ENCODE measurements at regions not wholly inside any gene's neighbourhood (a gene's known extent, or its start where the extent isn't known, plus 50 kb on each side); places are given as distances from the start of the nearest gene placed in this dataset.

DNA sequence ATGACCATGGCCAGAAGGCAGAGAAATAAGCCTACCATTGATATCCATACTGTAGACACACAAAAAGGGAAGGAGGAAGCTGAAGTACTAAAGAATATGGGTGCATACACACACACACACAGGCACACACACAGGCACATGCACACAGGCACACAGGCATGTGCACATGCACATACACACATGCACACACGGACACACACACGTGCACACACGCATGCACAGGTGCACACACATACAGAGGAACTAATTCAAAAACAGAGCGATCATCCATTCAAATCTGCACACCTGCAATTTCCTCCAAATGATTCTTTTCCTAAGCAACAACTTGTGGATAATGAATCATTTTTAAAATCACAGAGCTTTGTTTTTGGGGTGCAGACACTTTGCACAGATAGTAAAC lies 166.7 kb upstream of the ADARB2 start (continued):
- TF ChIP-seq, protein P1, sequence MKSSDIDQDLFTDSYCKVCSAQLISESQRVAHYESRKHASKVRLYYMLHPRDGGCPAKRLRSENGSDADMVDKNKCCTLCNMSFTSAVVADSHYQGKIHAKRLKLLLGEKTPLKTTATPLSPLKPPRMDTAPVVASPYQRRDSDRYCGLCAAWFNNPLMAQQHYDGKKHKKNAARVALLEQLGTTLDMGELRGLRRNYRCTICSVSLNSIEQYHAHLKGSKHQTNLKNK (CRISPR knock-in tag; IDR thresholded peaks at IDR 0.05) = no peak
- TF ChIP-seq, protein P2, sequence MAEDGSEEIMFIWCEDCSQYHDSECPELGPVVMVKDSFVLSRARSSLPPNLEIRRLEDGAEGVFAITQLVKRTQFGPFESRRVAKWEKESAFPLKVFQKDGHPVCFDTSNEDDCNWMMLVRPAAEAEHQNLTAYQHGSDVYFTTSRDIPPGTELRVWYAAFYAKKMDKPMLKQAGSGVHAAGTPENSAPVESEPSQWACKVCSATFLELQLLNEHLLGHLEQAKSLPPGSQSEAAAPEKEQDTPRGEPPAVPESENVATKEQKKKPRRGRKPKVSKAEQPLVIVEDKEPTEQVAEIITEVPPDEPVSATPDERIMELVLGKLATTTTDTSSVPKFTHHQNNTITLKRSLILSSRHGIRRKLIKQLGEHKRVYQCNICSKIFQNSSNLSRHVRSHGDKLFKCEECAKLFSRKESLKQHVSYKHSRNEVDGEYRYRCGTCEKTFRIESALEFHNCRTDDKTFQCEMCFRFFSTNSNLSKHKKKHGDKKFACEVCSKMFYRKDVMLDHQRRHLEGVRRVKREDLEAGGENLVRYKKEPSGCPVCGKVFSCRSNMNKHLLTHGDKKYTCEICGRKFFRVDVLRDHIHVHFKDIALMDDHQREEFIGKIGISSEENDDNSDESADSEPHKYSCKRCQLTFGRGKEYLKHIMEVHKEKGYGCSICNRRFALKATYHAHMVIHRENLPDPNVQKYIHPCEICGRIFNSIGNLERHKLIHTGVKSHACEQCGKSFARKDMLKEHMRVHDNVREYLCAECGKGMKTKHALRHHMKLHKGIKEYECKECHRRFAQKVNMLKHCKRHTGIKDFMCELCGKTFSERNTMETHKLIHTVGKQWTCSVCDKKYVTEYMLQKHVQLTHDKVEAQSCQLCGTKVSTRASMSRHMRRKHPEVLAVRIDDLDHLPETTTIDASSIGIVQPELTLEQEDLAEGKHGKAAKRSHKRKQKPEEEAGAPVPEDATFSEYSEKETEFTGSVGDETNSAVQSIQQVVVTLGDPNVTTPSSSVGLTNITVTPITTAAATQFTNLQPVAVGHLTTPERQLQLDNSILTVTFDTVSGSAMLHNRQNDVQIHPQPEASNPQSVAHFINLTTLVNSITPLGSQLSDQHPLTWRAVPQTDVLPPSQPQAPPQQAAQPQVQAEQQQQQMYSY (CRISPR knock-in tag; IDR thresholded peaks at IDR 0.05) = no peak
- TF ChIP-seq, protein P3, sequence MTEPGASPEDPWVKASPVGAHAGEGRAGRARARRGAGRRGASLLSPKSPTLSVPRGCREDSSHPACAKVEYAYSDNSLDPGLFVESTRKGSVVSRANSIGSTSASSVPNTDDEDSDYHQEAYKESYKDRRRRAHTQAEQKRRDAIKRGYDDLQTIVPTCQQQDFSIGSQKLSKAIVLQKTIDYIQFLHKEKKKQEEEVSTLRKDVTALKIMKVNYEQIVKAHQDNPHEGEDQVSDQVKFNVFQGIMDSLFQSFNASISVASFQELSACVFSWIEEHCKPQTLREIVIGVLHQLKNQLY (CRISPR knock-in tag; IDR thresholded peaks at IDR 0.05) = no peak
- TF ChIP-seq MYBL2 (CRISPR knock-in tag; IDR thresholded peaks at IDR 0.05) (no peak), ZNF396 (CRISPR knock-in tag; IDR thresholded peaks at IDR 0.05; ENCODE audit: borderline replicate concordance) (no peak), NR2C2 (CRISPR knock-in tag; IDR thresholded peaks at IDR 0.05) (no peak), NFATC4 (CRISPR knock-in tag; IDR thresholded peaks at IDR 0.05) (no peak), FOXK1 (CRISPR knock-in tag; IDR thresholded peaks at IDR 0.05) (no peak), TP53 (CRISPR knock-in tag; IDR thresholded peaks at IDR 0.05) (no peak)
- TF ChIP-seq, protein P4, sequence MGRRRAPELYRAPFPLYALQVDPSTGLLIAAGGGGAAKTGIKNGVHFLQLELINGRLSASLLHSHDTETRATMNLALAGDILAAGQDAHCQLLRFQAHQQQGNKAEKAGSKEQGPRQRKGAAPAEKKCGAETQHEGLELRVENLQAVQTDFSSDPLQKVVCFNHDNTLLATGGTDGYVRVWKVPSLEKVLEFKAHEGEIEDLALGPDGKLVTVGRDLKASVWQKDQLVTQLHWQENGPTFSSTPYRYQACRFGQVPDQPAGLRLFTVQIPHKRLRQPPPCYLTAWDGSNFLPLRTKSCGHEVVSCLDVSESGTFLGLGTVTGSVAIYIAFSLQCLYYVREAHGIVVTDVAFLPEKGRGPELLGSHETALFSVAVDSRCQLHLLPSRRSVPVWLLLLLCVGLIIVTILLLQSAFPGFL (CRISPR knock-in tag; IDR thresholded peaks at IDR 0.05; ENCODE audit: borderline replicate concordance) = no peak

DNA sequence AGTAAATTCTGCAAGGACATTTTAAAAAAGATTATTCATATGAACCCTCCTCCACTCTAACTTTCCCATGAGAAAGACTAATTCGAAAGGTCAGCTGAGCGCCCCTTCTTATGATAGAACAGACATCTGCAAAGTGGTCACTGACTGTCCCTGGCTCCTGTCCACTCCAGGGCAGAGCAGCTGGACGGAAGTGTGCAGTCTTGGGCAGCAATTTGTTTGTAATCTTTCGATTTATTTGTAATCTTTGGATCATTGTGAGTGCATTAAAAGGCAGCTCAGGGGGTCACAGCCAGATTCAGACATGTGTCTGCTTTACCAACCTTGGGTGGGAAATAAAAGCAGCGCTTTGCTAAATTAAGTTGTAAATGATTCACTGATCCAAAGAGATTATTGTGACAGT lies 158.8 kb upstream of the ADARB2 start:
- no peak for DNase-seq (ENCODE audit: low spot score)
- POLR2A ChIA-PET = no interaction called here
- Mint-ChIP-seq H3K27me3 (ENCODE audit: low read depth) (peaks cover 17% of the 10 kb centered on the region), H3K4me3 (no peak overlapping the region), H3K36me3 (peaks cover 14% of the 10 kb centered on the region), H3K4me1 (no peaks in the 10 kb centered on the region), H3K9me3 (peaks cover 16% of the 10 kb centered on the region), H3K27ac (no peak overlapping the region)
- no peak for TF ChIP-seq TEAD1 (CRISPR knock-in tag; IDR thresholded peaks at IDR 0.05)
- TF ChIP-seq, protein P5, sequence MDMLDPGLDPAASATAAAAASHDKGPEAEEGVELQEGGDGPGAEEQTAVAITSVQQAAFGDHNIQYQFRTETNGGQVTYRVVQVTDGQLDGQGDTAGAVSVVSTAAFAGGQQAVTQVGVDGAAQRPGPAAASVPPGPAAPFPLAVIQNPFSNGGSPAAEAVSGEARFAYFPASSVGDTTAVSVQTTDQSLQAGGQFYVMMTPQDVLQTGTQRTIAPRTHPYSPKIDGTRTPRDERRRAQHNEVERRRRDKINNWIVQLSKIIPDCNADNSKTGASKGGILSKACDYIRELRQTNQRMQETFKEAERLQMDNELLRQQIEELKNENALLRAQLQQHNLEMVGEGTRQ (CRISPR knock-in tag; IDR thresholded peaks at IDR 0.05) = no peak
- no peak for TF ChIP-seq ZNF121 (CRISPR knock-in tag; IDR thresholded peaks at IDR 0.05)
- CTCF ChIA-PET = no interaction called here
- no peak for ATAC-seq

DNA sequence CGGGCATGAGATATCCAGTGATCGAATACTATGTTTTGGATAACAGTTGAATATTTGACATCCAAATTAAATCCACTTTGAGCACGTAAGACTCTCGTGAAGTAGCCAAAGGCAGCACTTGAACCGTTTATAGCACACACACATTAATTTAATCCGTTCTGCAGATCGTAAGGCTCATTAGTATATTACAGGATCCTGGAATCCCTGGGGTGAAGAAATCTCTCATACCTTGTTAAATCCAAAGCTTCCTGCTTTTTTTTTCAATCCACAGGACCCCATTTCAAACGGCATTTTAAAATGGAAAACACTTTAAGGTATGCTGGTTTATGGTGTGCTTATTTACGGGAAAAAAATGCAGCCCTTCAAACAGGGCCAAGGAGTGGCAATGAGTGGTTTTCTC lies 158.4 kb upstream of the ADARB2 start:
- POLR2A ChIA-PET = no interaction called here
- DNase-seq (ENCODE audit: low spot score) (no peak), ATAC-seq (no peak)
- no peak overlapping the region for H3K27ac Mint-ChIP-seq
- H3K27me3 Mint-ChIP-seq (ENCODE audit: low read depth) = peaks cover 17% of the 10 kb centered on the region
- H3K4me1 Mint-ChIP-seq = no peaks in the 10 kb centered on the region
- CTCF ChIA-PET = no interaction called here
- no peak overlapping the region for H3K4me3 Mint-ChIP-seq
- peaks cover 11% of the 10 kb centered on the region for H3K36me3 Mint-ChIP-seq
- peaks cover 13% of the 10 kb centered on the region for H3K9me3 Mint-ChIP-seq
- TF ChIP-seq, protein P6, sequence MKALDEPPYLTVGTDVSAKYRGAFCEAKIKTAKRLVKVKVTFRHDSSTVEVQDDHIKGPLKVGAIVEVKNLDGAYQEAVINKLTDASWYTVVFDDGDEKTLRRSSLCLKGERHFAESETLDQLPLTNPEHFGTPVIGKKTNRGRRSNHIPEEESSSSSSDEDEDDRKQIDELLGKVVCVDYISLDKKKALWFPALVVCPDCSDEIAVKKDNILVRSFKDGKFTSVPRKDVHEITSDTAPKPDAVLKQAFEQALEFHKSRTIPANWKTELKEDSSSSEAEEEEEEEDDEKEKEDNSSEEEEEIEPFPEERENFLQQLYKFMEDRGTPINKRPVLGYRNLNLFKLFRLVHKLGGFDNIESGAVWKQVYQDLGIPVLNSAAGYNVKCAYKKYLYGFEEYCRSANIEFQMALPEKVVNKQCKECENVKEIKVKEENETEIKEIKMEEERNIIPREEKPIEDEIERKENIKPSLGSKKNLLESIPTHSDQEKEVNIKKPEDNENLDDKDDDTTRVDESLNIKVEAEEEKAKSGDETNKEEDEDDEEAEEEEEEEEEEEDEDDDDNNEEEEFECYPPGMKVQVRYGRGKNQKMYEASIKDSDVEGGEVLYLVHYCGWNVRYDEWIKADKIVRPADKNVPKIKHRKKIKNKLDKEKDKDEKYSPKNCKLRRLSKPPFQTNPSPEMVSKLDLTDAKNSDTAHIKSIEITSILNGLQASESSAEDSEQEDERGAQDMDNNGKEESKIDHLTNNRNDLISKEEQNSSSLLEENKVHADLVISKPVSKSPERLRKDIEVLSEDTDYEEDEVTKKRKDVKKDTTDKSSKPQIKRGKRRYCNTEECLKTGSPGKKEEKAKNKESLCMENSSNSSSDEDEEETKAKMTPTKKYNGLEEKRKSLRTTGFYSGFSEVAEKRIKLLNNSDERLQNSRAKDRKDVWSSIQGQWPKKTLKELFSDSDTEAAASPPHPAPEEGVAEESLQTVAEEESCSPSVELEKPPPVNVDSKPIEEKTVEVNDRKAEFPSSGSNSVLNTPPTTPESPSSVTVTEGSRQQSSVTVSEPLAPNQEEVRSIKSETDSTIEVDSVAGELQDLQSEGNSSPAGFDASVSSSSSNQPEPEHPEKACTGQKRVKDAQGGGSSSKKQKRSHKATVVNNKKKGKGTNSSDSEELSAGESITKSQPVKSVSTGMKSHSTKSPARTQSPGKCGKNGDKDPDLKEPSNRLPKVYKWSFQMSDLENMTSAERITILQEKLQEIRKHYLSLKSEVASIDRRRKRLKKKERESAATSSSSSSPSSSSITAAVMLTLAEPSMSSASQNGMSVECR (CRISPR knock-in tag; IDR thresholded peaks at IDR 0.05; ENCODE audit: borderline replicate concordance) = no peak
- TF ChIP-seq SP1 (CRISPR knock-in tag; conservative IDR thresholded peaks at IDR 0.05) (no peak), MYBL2 (CRISPR knock-in tag; IDR thresholded peaks at IDR 0.05) (no peak)
- TF ChIP-seq, protein P7, sequence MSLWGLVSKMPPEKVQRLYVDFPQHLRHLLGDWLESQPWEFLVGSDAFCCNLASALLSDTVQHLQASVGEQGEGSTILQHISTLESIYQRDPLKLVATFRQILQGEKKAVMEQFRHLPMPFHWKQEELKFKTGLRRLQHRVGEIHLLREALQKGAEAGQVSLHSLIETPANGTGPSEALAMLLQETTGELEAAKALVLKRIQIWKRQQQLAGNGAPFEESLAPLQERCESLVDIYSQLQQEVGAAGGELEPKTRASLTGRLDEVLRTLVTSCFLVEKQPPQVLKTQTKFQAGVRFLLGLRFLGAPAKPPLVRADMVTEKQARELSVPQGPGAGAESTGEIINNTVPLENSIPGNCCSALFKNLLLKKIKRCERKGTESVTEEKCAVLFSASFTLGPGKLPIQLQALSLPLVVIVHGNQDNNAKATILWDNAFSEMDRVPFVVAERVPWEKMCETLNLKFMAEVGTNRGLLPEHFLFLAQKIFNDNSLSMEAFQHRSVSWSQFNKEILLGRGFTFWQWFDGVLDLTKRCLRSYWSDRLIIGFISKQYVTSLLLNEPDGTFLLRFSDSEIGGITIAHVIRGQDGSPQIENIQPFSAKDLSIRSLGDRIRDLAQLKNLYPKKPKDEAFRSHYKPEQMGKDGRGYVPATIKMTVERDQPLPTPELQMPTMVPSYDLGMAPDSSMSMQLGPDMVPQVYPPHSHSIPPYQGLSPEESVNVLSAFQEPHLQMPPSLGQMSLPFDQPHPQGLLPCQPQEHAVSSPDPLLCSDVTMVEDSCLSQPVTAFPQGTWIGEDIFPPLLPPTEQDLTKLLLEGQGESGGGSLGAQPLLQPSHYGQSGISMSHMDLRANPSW (CRISPR knock-in tag; conservative IDR thresholded peaks at IDR 0.05; ENCODE audit: low read depth) = no peak
- TF ChIP-seq, protein P8, sequence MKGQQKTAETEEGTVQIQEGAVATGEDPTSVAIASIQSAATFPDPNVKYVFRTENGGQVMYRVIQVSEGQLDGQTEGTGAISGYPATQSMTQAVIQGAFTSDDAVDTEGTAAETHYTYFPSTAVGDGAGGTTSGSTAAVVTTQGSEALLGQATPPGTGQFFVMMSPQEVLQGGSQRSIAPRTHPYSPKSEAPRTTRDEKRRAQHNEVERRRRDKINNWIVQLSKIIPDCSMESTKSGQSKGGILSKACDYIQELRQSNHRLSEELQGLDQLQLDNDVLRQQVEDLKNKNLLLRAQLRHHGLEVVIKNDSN (CRISPR knock-in tag; IDR thresholded peaks at IDR 0.05) = no peak
